Karpas-422 (cell line): ENCODE measurements at regions not wholly inside any gene's neighbourhood (a gene's known extent, or its start where the extent isn't known, plus 50 kb on each side); places are given as distances from the start of the nearest gene placed in this dataset.
A peak's percentile ranks its signal among the peaks of the same experiment; 100 is the strongest.
"Not testable (repeated sequence)": the region's sequence is repeated elsewhere in the genome, so short reads cannot be mapped to it uniquely, and the experiment has no call there.

Source experiments
- DNase-seq: peaks from one replicate; pipeline ENCODE4 v3.0.0-alpha.2; 2015
- H2AFZ ChIP-seq: fragments of 200-600 bp; sonication (generic); 2 replicates; pipeline ENCODE4 v1.6.1; 2014; ENCODE audit warnings: antibody characterized with exemption, low read length, mixed read lengths
- H3K27ac ChIP-seq: fragments of 200-600 bp; sonication (generic); 2 replicates; pipeline ENCODE4 v1.5.1; 2014; ENCODE audit warnings: mild to moderate bottlenecking, low read length, moderate library complexity
- H3K27me3 ChIP-seq: fragments of 200-600 bp; sonication (generic); 2 replicates; pipeline ENCODE4 v1.6.1; 2014; ENCODE audit warnings: low read length, mixed read lengths
- H3K36me3 ChIP-seq: fragments of 200-600 bp; sonication (generic); 2 replicates; pipeline ENCODE4 v1.6.1; 2014; ENCODE audit warnings: low read length, mixed read lengths; ENCODE audit not compliant: insufficient read depth
- H3K4me1 ChIP-seq: fragments of 200-600 bp; sonication (generic); 2 replicates; pipeline ENCODE4 v1.6.1; 2014; ENCODE audit warnings: mild to moderate bottlenecking, low read length, mixed read lengths
- H3K4me2 ChIP-seq: fragments of 200-600 bp; sonication (generic); 2 replicates; pipeline ENCODE4 v1.6.1; 2014; ENCODE audit warnings: low read length, low read depth, mild to moderate bottlenecking; ENCODE audit not compliant: poor library complexity, severe bottlenecking
- H3K4me3 ChIP-seq: fragments of 200-600 bp; sonication (generic); 2 replicates; pipeline ENCODE4 v1.5.1; 2014; ENCODE audit warnings: mild to moderate bottlenecking, antibody characterized with exemption, low read length, mixed read lengths
- H3K79me2 ChIP-seq: fragments of 200-600 bp; sonication (generic); 2 replicates; pipeline ENCODE4 v1.6.1; 2014; ENCODE audit warnings: mild to moderate bottlenecking, low read length, mixed read lengths
- H3K9ac ChIP-seq: fragments of 200-600 bp; sonication (generic); 2 replicates; pipeline ENCODE4 v1.6.0; 2014; ENCODE audit warnings: low read length
- H3K9me2 ChIP-seq: fragments of 200-600 bp; sonication (generic), shearing (Covaris generic); replicated peaks from 2 replicates; pipeline ENCODE4 v1.6.0; 2014; ENCODE audit warnings: mild to moderate bottlenecking, low read length, moderate library complexity; ENCODE audit not compliant: insufficient read depth
- H3K9me3 ChIP-seq: fragments of 300-700, 200-600 bp; sonication (generic); 2 replicates; pipeline ENCODE4 v1.6.1; 2014; ENCODE audit warnings: low read length, mixed read lengths
- H4K20me1 ChIP-seq: fragments of 200-600 bp; sonication (generic); 2 replicates; pipeline ENCODE4 v1.6.1; 2014; ENCODE audit warnings: mild to moderate bottlenecking, antibody characterized with exemption, low read length, low read depth; ENCODE audit not compliant: insufficient read depth

DNA sequence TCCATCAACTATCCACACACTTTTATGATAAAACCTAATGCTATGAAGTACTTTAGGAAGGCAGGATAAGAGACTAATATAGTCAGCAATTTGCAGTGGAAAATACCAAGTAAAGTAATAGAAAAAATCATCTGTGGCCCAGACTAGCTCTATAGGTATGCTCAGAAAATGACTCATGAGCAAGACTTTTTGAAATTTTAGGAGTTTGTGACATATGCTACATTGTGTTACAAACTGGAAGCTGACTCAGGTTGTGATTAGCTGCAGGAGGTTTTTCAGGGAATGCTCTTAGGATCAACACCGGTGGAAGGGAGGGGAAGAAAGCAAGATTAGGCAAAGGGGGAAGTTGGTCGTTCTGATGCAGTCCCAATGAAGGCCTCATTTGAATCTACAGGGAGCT is 56.1 kb downstream of the FEZF1 start:
- H3K27ac ChIP-seq: no peak overlapping the region
- no peak overlapping the region for H3K4me2 ChIP-seq
- H3K9me3 ChIP-seq: no peaks in the 10 kb centered on the region
- no peaks in the 10 kb centered on the region for H3K79me2 ChIP-seq
- H3K27me3 ChIP-seq: no peaks in the 10 kb centered on the region
- H2AFZ ChIP-seq: no peak overlapping the region
- no peaks in the 10 kb centered on the region for H3K9me2 ChIP-seq
- no peak overlapping the region for H3K4me3 ChIP-seq
- no peak for DNase-seq
- H3K9ac ChIP-seq: no peak overlapping the region
- no peaks in the 10 kb centered on the region for H3K36me3 ChIP-seq
- no peaks in the 10 kb centered on the region for H4K20me1 ChIP-seq
- no peaks in the 10 kb centered on the region for H3K4me1 ChIP-seq

DNA sequence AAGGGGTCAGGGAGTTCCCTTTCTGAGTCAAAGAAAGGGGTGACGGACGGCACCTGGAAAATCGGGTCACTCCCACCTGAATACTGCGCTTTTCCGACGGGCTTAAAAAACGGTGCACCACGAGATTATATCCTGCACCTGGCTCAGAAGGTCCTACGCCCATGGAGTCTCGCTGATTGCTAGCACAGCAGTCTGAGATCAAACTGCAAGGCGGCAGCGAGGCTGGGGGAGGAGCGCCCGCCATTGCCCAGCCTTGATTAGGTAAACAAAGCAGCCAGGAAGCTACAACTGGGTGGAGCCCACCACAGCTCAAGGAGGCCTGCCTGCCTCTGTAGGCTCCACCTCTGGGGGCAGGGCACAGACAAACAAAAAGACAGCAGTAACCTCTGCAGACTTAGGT is 65.8 kb downstream of the FEZF1 start:
- Histone ChIP-seq H2AFZ (peak overlapping the region; percentile 50; the same call in 1 of the 2 replicates), H3K27ac (peak overlapping the region; percentile 82), H3K4me2 (peak overlapping the region; percentile 79), H3K4me3 (peak overlapping the region; percentile 70), H3K9ac (peak overlapping the region; percentile 67)
- DNase-seq: peak; percentile 60
- H3K9me3 ChIP-seq, H3K27me3 ChIP-seq, H3K9me2 ChIP-seq, H3K36me3 ChIP-seq, H3K79me2 ChIP-seq, H4K20me1 ChIP-seq, H3K4me1 ChIP-seq: not testable (repeated sequence)

GRCh38 chr7:122238297-122238696 is 66.3 kb downstream of the FEZF1 start:
- H3K27ac ChIP-seq: peak overlapping the region; percentile 82
- peak; percentile 51 for DNase-seq
- H3K9me2 ChIP-seq, H3K9me3 ChIP-seq, H3K27me3 ChIP-seq, H3K79me2 ChIP-seq, H4K20me1 ChIP-seq, H3K4me1 ChIP-seq, H3K36me3 ChIP-seq: not testable (repeated sequence)
- peak overlapping the region; percentile 70 for H3K4me3 ChIP-seq
- peak overlapping the region; percentile 67 for H3K9ac ChIP-seq
- H3K4me2 ChIP-seq: peak overlapping the region; percentile 79
- peak overlapping the region; percentile 50; the same call in 1 of the 2 replicates for H2AFZ ChIP-seq

DNA sequence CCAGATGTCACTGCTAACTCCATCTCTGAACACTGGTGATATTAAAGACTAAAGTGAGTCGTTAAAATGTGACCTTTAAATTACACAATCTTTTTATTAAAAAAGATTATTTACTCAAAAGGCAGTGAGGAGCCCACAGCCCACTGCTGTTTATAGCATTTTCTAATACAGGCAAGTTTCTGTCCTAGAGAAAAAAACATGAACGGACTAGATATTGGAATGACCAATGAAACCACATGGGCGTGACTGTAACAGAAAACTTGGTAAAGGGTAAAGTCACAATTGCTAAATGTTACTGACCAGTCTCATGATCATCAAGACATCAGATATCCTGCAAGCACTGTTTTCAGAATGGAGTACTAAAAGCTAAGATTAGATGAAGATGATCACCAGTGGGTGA is 78.7 kb downstream of the FEZF1 start:
- no peak for DNase-seq
- Histone ChIP-seq H3K4me3 (no peak overlapping the region), H3K36me3 (no peaks in the 10 kb centered on the region), H3K27ac (no peak overlapping the region), H2AFZ (no peak overlapping the region), H4K20me1 (0 out of 2 replicates have a peak, but pooled peaks cover 5% of the 10 kb centered on the region), H3K4me2 (no peak overlapping the region), H3K9me2 (no peaks in the 10 kb centered on the region), H3K4me1 (no peaks in the 10 kb centered on the region), H3K27me3 (no peaks in the 10 kb centered on the region), H3K79me2 (no peaks in the 10 kb centered on the region), H3K9me3 (no peaks in the 10 kb centered on the region), H3K9ac (no peak overlapping the region)

DNA sequence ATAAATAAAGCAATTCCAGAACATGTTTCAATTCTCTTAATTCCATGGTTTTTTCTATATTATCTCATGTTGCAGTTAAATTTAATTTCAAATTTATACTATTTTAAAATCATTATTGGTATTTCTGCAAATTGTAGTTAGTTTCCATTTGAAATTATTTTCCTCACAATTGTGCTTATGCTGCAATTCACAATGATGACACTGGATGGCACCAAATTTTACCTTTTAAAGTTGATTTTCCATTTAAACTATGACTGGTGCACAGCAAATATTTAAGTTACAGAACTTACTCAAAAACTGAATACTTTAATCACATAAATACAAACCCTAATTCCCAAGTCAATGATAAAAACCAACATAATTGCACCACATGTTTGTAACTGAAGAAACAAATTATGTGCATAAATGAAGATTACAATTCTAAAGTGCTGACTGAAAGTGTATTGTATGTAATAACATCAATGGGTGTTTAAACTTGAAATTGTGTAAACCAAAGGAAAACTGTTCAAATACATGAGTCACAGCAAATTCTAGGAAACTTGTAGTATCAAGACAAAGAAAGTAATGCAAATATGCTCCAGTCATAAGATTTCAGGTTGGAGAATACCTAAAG is 75.3 kb upstream of the AASS start:
- Histone ChIP-seq H3K27me3 (no peaks in the 10 kb centered on the region), H3K79me2 (no peaks in the 10 kb centered on the region), H3K4me2 (no peak overlapping the region), H3K27ac (no peak overlapping the region), H3K4me3 (no peak overlapping the region), H3K9me3 (no peaks in the 10 kb centered on the region), H4K20me1 (no peaks in the 10 kb centered on the region), H3K36me3 (no peaks in the 10 kb centered on the region), H2AFZ (no peak overlapping the region), H3K9me2 (no peaks in the 10 kb centered on the region), H3K4me1 (no peaks in the 10 kb centered on the region), H3K9ac (no peak overlapping the region)
- peak; percentile 71 for DNase-seq

DNA sequence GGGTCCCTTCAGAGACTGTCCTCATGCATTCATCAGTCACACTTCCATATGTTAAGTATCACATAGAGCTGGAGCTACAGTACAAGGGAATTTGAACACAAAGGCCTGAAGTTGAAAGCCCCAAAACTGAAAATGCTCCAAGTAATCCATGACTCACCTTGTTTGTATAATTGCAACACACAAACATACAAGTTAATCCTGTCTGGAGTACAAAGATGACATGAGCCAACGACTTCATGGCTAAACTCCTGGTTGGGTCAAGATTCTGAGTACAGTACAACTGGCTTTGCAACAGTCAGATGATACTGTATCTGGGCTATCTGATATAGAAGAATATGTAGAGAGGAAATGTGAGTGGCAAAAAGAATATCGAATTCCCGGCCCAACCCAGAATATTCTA is 73.1 kb upstream of the AASS start:
- H3K36me3 ChIP-seq: no peaks in the 10 kb centered on the region
- H3K4me3 ChIP-seq: no peak overlapping the region
- DNase-seq: no peak

DNA sequence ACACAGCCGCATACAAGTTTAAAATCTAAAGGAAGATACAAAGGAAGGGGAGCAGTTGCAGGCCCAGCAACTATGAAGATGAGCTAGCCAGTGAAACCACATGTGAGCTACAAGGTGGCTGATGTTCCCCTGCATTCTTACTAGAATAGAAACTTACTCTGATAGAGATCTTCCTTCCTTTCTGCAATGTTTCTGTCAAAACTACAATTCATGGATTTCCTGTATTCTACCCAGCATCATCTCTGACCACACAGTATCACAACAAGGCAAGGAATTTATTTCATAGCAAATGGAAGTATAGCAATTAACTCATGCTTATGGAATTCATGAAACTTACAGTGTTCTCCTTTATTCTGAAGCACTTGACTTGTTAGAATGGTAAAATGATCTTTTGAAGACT is 68.7 kb upstream of the AASS start:
- Histone ChIP-seq H3K4me2 (no peak overlapping the region), H3K36me3 (no peaks in the 10 kb centered on the region), H3K27me3 (no peaks in the 10 kb centered on the region), H3K27ac (no peak overlapping the region), H2AFZ (no peak overlapping the region), H3K9ac (no peak overlapping the region), H4K20me1 (no peaks in the 10 kb centered on the region), H3K9me2 (no peaks in the 10 kb centered on the region), H3K9me3 (no peaks in the 10 kb centered on the region), H3K4me3 (no peak overlapping the region), H3K79me2 (no peaks in the 10 kb centered on the region), H3K4me1 (no peaks in the 10 kb centered on the region)
- no peak for DNase-seq

More for the DNA sequence above, 73.1 kb upstream of the AASS start:
- H3K9me2 ChIP-seq: no peaks in the 10 kb centered on the region
- H2AFZ ChIP-seq: no peak overlapping the region
- no peak overlapping the region for H3K4me2 ChIP-seq
- H3K27me3 ChIP-seq: no peaks in the 10 kb centered on the region
- no peak overlapping the region for H3K27ac ChIP-seq
- no peaks in the 10 kb centered on the region for H3K9me3 ChIP-seq
- no peaks in the 10 kb centered on the region for H4K20me1 ChIP-seq
- H3K9ac ChIP-seq: no peak overlapping the region
- H3K79me2 ChIP-seq: no peaks in the 10 kb centered on the region
- no peaks in the 10 kb centered on the region for H3K4me1 ChIP-seq

DNA sequence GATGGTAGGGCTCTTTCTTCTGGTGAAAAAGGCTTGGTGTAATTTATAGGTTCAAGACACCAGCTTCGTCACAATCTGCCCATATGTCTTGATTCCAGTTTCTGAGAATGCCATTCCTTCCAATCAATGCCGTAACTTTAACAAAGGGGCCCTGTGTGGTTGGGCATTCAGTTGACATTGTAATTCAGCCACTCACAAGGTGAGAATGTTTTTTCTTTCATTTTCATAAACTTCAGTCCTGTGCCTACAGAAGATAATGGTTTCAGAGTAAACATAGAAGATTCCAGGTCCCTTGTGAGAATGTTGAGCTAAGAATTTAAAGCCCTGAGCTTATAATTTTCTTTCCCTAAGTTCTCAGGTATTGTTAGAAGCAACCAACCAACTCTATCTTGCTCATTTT is 67.3 kb upstream of the AASS start:
- Histone ChIP-seq H3K27me3 (no peaks in the 10 kb centered on the region), H3K9ac (no peak overlapping the region), H3K4me3 (no peak overlapping the region), H3K79me2 (no peaks in the 10 kb centered on the region), H3K9me2 (no peaks in the 10 kb centered on the region), H3K4me1 (no peaks in the 10 kb centered on the region), H2AFZ (no peak overlapping the region), H3K4me2 (no peak overlapping the region), H3K36me3 (no peaks in the 10 kb centered on the region), H3K27ac (no peak overlapping the region), H4K20me1 (no peaks in the 10 kb centered on the region), H3K9me3 (no peaks in the 10 kb centered on the region)
- DNase-seq: no peak

- H3K4me2 ChIP-seq: no peak overlapping the region
- no peak overlapping the region for H3K4me3 ChIP-seq
- no peak overlapping the region for H3K9ac ChIP-seq
- H3K27ac ChIP-seq: no peak overlapping the region
- no peak for DNase-seq
- H3K4me1 ChIP-seq: no peaks in the 10 kb centered on the region
- H3K9me3 ChIP-seq: no peaks in the 10 kb centered on the region
- no peaks in the 10 kb centered on the region for H3K36me3 ChIP-seq
- no peaks in the 10 kb centered on the region for H3K27me3 ChIP-seq
- no peak overlapping the region for H2AFZ ChIP-seq
- no peaks in the 10 kb centered on the region for H4K20me1 ChIP-seq
- no peaks in the 10 kb centered on the region for H3K9me2 ChIP-seq
- no peaks in the 10 kb centered on the region for H3K79me2 ChIP-seq
These were observed 62.9 kb upstream of the AASS start for GRCh38 chr7:122206985-122207384.
